Left colon (tissue), 2 donors: ENCODE measurements at regions not wholly inside any gene's neighbourhood (a gene's known extent, or its start where the extent isn't known, plus 50 kb on each side); places are given as distances from the start of the nearest gene placed in this dataset.
"Not testable (repeated sequence)": the region's sequence is repeated elsewhere in the genome, so short reads cannot be mapped to it uniquely, and the experiment has no call there.

ENCODE experiments used
- ATAC-seq: fragments of 200-7000 bp; cut with Tn5 transposase; one replicate; pipeline ENCODE4 v1.9.1; 2020; ENCODE audit warnings: mild to moderate bottlenecking, moderate library complexity
- DNase-seq, 2 donors: peaks; one replicate each; pipeline ENCODE4 v3.0.0-alpha.2; 2020
- intact Hi-C, 2 donors: fragments of 100-400 bp; cut with DNase I in 1 of 2; cut with micrococcal nuclease in 1 of 2; formaldehyde crosslinking; loops; one replicate each; pipeline versions ENCODE4 v1.11.2 to v1.14.0; 2022; cut with DNase I, micrococcal nuclease
- donor health status: DM: no; HTN: no; CAD: no.
- donor health status: DM: yes; HTN: yes; CAD: no.

GRCh38 chr18:1033092-1033491 is 128.4 kb downstream of the ADCYAP1 start:
- DNase-seq, ATAC-seq, intact Hi-C loops: not testable (repeated sequence)

GRCh38 chr18:1034971-1035370 is 130.3 kb downstream of the ADCYAP1 start:
- no peak for DNase-seq
- ATAC-seq: no peak
- intact Hi-C loops: no loop called here

- intact Hi-C loops: no loop called here
- ATAC-seq (no peak), DNase-seq (no peak)
Measured at GRCh38 chr18:1036926-1037325, 132.3 kb downstream of the ADCYAP1 start.

- intact Hi-C loops: no loop called here
- no peak for ATAC-seq
- DNase-seq: no peak
Measured at GRCh38 chr18:1037776-1038175, 133.1 kb downstream of the ADCYAP1 start.

GRCh38 chr18:1039421-1039820 is 134.8 kb downstream of the ADCYAP1 start:
- ATAC-seq (no peak), DNase-seq (no peak)
- intact Hi-C loops: no loop called here

- DNase-seq, intact Hi-C loops, ATAC-seq: not testable (repeated sequence)
Measured at GRCh38 chr18:1043039-1043438, 138.4 kb downstream of the ADCYAP1 start.

GRCh38 chr18:1045658-1046057 is 141.0 kb downstream of the ADCYAP1 start:
- ATAC-seq (no peak), DNase-seq (no peak)
- intact Hi-C loops: no loop called here

GRCh38 chr18:1047406-1047805 is 142.7 kb downstream of the ADCYAP1 start:
- ATAC-seq: no peak
- no peak for DNase-seq
- intact Hi-C loops: no loop called here

GRCh38 chr18:1048032-1048431 is 143.4 kb downstream of the ADCYAP1 start:
- no peak for DNase-seq
- intact Hi-C loops: no loop called here
- no peak for ATAC-seq

- ATAC-seq (no peak), DNase-seq (no peak)
- intact Hi-C loops: no loop called here
Measured at GRCh38 chr18:1049173-1049572, 144.5 kb downstream of the ADCYAP1 start.

GRCh38 chr18:1050012-1050657 is 145.5 kb downstream of the ADCYAP1 start:
- intact Hi-C loops: no loop called here
- DNase-seq: no peak
- ATAC-seq: no peak

- ATAC-seq (no peak), DNase-seq (no peak)
- intact Hi-C loops: no loop called here
Measured at GRCh38 chr18:1052301-1052700, 147.6 kb downstream of the ADCYAP1 start.

GRCh38 chr18:1053331-1054315 is 149.0 kb downstream of the ADCYAP1 start:
- ATAC-seq: no peak
- no peak for DNase-seq
- intact Hi-C loops: no loop called here

- DNase-seq (no peak), ATAC-seq (no peak)
- intact Hi-C loops: no loop called here
Measured at GRCh38 chr18:1056404-1056803, 151.7 kb downstream of the ADCYAP1 start.

GRCh38 chr18:1057367-1057766 is 152.7 kb downstream of the ADCYAP1 start:
- DNase-seq (no peak), ATAC-seq (no peak)
- intact Hi-C loops: no loop called here

- intact Hi-C loops: no loop called here
- ATAC-seq: no peak
- DNase-seq: no peak
Measured at GRCh38 chr18:1062588-1062987, 157.9 kb downstream of the ADCYAP1 start.

- DNase-seq (no peak), ATAC-seq (no peak)
- intact Hi-C loops: no loop called here
Measured at GRCh38 chr18:1075322-1075721, 170.7 kb downstream of the ADCYAP1 start.

GRCh38 chr18:1075876-1076275 is 171.2 kb downstream of the ADCYAP1 start:
- intact Hi-C loops: no loop called here
- DNase-seq (no peak), ATAC-seq (no peak)

GRCh38 chr18:1078301-1078700 is 173.6 kb downstream of the ADCYAP1 start:
- ATAC-seq: no peak
- intact Hi-C loops: no loop called here
- DNase-seq: no peak

GRCh38 chr18:1083675-1084074 is 179.0 kb downstream of the ADCYAP1 start:
- intact Hi-C loops, ATAC-seq, DNase-seq: not testable (repeated sequence)
